Gastrocnemius medialis (tissue), 4 donors: ENCODE measurements at regions not wholly inside any gene's neighbourhood (a gene's known extent, or its start where the extent isn't known, plus 50 kb on each side); places are given as distances from the start of the nearest gene placed in this dataset.

ENCODE experiments used
- POLR2A ChIP-seq, 2 donors: fragments of 450-650 bp; IDR thresholded peaks; one replicate each; pipeline ENCODE4 v1.6.1; 2017; ENCODE audit warnings: antibody characterized with exemption in 2 of 2, mild to moderate bottlenecking in 2 of 2, moderate library complexity in 2 of 2
- TF ChIP-seq, protein P1 (sequence below), 5 experiments: fragments of 450-650 bp in 3 of 5; fragments of 200-600 bp in 2 of 5; sonication (generic) in 2 of 5; IDR thresholded peaks in 4 of 5; conservative IDR thresholded peaks in 1 of 5; 1 replicate in 4 of 5; 2 replicates in 1 of 5; pipeline ENCODE4 v1.5.1; 2016 to 2019; ENCODE audit warnings: antibody characterized with exemption in 5 of 5, mild to moderate bottlenecking in 3 of 5, moderate library complexity in 3 of 5

DNA sequence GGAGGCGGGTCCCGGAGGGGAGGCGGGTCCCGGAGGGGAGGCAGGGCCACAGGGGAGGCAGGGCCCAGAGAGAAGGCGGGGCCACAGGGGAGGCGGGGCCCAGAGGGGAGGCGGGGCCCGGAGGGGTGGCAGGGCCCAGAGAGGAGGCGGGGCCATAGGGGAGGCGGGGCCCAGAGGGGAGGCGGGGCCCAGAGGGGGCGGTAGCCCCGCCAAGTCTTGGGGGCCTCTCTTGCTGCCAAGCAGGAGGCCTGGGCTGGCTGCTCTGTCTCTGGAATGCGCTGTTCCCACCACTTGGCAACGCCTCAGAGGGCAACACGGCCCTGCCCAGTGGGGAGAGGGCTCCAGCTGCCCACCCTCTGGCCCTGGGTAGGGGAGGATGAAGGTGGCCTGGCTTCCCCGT is 80.5 kb downstream of the YTHDF1 start:
- TF ChIP-seq, protein P1, sequence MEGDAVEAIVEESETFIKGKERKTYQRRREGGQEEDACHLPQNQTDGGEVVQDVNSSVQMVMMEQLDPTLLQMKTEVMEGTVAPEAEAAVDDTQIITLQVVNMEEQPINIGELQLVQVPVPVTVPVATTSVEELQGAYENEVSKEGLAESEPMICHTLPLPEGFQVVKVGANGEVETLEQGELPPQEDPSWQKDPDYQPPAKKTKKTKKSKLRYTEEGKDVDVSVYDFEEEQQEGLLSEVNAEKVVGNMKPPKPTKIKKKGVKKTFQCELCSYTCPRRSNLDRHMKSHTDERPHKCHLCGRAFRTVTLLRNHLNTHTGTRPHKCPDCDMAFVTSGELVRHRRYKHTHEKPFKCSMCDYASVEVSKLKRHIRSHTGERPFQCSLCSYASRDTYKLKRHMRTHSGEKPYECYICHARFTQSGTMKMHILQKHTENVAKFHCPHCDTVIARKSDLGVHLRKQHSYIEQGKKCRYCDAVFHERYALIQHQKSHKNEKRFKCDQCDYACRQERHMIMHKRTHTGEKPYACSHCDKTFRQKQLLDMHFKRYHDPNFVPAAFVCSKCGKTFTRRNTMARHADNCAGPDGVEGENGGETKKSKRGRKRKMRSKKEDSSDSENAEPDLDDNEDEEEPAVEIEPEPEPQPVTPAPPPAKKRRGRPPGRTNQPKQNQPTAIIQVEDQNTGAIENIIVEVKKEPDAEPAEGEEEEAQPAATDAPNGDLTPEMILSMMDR (IDR thresholded peaks at IDR 0.05 in 4 of 5, conservative IDR thresholded peaks at IDR 0.05 in 1 of 5), result no peak
- no peak for TF ChIP-seq POLR2A (IDR thresholded peaks at IDR 0.05)
